NCI-H460 (cell line): ENCODE measurements at regions not wholly inside any gene's neighbourhood (a gene's known extent, or its start where the extent isn't known, plus 50 kb on each side); places are given as distances from the start of the nearest gene placed in this dataset.

Experiments
- DNase-seq: peaks from one replicate; pipeline ENCODE4 v3.0.0-alpha.2; 2016; ENCODE audit warnings: low read depth; ENCODE audit errors: extremely low read depth

GRCh38 chr2:176751314-176752227 is 461.0 kb upstream of the HNRNPA3 start:
- DNase-seq = no peak

DNA sequence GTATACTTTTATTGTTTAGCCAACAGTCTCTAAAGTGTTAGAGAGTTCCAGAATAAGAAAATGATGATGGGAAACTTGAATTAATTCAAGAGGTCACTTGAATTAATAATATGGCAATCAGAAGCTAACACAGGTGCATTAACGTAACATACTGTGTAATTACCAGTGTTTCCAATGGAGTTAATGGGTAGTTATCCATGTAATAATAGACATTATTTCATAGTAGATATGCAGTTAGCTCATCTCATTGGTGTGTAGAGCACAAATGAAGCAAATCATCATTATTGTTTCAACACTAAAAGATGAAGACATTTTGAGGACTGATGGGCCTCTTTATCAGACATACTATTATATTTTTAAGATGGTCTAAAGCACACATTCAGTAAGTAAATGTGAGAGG is 460.3 kb upstream of the HNRNPA3 start:
- no peak for DNase-seq

DNA sequence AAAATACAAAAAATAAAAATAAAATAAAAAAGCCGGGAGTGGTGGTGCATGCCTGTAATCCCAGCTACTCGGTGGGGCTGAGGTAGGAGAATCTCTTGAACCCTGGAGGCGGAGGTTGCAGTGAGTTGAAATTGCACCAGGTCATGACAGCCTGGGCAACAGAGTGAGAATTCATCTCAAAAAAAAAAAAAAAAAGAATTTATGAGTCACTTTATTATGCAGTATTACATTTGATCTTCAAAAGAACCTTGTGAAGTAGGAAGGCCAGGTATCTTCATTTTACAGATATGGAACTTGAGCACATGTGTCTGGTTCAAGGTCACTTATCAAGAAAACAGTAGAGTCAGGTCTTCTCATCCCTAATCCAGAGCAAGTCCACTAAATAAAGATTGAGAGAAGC is 459.4 kb upstream of the HNRNPA3 start:
- DNase-seq = no peak

DNA sequence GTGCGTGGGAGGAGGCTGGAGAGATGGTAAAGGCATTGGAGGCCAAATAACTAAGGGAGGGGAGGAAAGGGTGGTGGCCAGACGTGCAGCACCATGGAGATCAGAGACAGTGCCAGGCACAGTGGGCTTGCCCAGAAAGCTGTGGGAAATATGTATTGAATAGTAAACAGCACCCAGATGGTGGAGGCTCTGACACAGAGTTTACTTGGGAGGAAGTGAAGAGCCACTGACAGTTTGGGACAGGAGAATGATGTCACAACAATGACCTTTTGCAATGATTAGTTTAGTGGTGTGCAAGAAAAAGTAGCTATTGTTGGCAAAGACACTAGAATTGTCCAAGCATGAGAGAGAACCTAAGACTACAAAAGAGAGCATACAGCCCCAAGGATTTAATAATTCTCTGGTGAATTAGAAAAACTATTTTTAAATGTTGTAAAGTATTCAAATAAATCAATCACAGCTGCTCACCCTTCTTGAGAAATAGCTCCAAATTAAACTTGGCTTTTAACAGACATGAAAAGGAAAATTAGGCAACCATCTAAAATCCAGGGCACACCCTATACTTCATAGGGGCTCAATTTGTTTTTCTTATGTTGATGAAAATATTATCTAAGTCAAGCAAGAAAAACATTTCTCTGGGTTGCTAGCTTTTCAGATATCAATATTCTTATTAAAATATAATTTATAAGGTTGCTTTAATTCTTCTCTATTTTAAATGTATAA is 458.7 kb upstream of the HNRNPA3 start:
- DNase-seq = no peak

DNA sequence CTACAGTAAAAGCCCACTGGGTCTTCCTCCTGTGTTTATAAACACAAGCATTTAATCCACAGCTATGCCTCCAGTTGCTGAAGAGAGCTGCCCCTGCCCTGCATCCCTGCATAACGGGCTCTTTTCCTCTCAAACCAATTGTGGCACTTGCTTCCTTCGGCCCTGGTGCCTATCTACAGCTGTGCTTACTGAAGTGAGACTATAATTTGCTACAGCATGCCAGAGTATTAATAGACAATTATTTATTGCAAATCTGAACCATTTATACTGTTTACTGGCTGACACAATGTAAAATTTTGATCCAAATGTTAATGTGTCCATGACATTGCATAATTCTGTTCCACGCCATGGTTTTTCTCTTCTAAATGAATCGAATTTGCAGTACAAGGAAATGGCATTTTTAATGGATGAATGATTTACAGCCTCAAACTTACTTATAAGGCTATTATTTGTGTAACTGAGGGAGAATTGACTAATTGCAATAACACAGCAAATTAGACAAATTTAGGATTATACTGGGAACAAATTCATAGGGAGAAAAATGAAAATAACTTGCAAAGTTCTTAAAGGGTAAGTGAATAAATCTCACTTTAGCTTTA is 457.0 kb upstream of the HNRNPA3 start:
- DNase-seq = no peak

GRCh38 chr2:176758426-176758825 is 454.2 kb upstream of the HNRNPA3 start:
- DNase-seq = no peak

DNA sequence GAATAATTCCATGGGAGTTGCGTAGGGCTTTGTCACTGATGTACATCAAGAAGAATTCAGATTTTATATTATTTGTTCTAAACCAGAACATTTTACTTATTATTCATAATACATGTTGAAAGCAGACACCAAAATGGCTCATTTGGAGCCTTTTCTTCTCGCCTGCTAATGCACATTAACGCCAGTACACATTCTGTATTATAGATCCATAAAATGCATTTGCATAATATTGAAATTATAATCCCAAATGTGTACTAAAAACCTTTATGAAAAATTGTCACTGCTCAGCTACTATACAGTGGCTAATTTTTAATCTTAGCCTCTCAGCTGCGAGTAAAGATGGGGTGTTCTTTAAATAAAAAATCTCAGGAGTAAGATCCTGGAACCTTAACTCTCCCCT is 452.2 kb upstream of the HNRNPA3 start:
- DNase-seq = no peak

DNA sequence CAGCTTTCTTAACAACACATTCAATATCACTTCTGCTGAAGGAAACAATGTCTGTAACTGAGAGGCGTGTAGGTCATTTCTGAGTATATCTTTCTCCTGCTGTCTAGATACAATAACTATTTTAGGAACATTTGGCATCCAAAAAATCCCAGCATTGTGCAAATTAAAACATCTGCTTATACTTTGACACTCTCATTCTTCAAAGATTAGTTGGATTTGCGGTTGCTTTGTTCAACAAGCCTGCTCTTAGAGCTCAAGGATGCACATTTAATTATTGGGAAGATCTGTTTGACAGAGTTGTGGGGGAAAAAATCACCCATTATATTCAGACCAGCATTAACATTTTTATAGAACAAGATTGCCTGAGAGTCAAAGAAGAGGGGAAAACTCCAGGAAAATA is 449.5 kb upstream of the HNRNPA3 start:
- no peak for DNase-seq

DNA sequence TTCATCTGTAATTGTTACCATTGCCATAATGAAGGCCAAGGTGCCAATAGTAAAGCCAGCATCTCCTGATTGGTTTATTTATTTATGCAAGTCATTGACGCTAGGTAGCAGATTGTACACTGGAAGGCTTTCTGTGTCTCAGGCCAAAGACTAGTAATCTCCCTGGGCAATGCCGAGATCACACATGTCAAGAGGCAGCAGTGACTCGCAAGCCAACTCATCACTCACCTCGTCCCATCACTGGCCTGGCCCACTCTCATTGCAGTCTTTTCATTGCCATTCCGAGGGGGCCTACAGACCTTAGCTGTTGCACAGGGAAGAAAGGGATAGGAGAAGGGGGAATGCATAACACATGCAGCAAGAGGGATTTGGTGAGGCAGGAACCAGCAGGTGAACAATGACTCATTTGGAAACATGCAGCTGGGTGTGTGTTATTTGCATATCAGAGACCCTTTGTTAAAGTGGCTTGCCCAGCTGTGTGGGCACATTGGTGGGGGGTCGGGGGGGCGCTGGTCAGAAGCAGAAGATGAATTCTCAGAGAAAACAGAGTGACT is 448.7 kb upstream of the HNRNPA3 start:
- no peak for DNase-seq

- no peak for DNase-seq
These were observed 447.7 kb upstream of the HNRNPA3 start for GRCh38 chr2:176764921-176765320.

DNA sequence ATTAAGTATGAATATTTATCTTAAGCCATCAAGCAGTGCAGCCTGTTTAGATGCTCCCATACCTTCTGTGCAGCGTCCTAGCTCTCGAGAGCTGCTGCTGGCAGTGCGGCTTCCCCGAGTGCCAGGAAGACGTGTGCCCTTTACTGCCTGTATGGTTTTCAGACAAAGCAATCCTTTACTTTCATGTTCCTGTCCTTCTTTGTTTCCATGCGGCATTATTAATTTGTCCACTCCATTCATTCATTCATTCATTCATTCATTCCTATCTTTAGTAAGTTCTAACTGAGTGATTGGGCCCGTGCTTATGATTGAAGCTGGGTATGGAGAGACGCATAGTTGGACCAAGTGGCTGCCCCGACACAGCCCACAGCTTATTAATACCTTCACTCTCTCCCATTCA is 446.6 kb upstream of the HNRNPA3 start:
- DNase-seq = no peak

DNA sequence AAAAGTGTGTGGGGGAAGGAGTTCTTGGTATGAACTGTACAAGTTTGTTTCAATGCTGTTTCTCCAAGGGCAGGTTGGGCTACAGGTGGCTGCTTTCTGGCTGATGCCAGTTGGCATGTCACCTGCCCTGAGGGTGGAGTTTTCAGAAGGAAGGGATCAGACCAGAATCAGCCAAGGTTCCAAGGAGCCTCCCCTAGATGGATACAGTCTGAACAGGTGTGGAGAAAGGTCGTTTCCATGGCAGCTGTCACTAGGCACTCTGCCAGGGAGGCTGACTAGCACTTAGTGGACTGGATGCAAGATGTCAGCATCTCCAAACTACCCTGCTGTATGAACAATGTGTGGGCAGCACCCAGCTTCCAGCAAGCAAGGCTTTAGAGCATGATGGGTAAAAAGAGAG is 444.4 kb upstream of the HNRNPA3 start:
- DNase-seq = no peak

DNA sequence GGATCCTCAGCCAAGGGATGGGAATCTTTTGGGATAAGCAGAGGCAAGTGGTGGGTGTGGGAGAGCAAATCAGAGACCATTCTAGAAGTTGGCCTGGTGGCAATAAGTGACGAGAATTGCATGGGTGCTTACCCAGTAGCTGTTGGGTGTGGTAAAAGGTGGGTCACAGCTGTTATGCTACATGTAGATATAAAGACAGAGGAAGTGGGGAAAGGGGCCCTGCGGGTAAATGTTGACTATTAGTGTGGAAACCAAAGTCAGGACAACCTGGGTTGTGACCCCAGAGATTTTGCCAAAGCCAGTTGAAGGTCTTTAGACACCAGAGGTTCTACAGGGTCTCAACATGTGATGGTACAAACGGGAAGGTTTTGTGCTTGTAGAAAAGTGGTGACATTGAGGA is 443.6 kb upstream of the HNRNPA3 start:
- no peak for DNase-seq

DNA sequence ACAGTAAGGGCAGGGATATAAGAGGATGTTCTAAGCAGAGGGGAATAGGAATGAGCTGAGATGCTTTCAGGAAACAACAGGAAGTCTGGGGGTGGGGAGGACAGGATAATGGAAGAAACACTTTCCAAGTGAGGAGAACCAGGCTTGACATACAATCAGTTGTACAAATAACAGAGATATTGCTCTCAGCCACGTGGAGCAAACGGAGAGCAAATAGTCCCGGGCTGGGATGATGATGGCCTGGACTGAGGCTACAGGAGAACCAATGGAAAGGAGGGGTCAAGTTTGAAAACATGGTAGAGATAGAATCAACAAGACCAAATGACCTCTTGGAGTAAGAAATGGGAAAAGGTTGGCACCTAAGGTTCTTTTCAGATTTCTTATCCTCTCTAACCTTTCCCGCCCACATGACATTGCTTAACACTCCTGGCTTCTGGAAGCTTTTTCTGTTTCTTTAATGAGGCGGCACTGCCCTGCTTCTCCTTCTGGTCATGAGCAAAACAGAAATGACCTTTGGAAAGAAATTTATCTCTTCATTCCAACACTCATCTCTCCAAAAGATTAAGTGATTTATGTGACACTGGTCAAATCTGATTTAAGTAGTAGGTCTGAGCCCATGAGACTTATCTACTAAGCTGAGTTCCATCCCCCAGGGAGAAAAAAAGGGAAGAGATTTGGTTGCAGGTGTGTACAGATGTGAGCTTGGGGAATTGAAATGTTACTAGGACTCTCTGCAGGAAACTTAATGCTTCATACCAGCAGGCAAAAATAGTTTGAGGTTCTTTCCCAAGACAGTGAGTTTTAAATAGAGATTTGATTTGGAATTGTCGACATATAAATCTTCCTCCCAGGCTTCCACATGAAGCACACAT is 442.9 kb upstream of the HNRNPA3 start:
- no peak for DNase-seq

GRCh38 chr2:176772816-176773215 is 439.8 kb upstream of the HNRNPA3 start:
- DNase-seq = no peak

DNA sequence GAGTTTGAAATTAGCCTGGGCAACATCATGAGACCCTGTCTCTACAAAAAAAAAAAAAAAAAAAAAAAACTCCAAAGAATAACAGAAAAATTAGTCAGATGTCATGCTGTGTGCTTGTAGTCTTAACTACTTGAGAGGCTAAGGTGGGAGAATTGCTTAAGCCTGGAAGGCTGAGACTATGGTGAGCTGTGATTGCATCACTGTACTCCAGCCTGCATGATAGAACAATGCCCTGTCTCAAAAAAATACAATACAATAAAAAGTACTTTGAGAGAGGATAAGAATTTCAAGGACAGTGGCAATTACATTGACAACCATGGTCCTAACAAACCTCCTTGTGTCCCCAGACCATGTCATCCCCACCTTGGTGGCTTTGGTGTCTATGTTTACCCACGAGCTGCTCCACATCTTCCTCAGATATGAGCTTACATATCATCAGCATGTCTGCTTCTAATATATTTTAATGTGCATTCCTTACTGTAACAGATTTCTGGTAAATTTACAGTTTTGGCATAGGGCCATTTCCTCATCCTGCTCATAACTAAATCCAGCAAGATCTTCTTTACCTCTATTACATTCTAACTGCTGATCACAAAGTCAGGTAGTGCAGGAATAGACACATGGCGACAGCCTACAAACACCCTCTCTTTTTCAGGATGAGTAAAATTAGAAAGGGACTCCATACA is 437.7 kb upstream of the HNRNPA3 start:
- no peak for DNase-seq

DNA sequence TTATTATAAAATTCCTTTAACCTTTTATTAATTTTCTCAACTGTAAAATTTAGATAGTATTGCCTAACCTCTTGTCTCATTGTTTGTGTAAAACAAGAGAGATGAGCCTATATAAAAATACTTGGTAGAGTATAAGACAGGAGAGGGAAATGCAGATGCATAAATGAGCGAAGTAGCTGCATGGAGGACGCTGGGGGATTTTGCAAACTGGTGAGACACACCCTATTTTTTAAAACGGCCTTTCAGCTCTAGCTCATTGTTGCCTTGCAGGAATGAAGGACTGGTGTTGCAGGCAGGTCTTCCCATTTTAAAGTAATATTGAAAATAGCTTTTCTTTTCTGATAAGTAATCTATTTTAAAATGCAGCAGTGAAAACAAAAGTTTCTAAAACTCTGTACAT is 435.3 kb upstream of the HNRNPA3 start:
- no peak for DNase-seq

DNA sequence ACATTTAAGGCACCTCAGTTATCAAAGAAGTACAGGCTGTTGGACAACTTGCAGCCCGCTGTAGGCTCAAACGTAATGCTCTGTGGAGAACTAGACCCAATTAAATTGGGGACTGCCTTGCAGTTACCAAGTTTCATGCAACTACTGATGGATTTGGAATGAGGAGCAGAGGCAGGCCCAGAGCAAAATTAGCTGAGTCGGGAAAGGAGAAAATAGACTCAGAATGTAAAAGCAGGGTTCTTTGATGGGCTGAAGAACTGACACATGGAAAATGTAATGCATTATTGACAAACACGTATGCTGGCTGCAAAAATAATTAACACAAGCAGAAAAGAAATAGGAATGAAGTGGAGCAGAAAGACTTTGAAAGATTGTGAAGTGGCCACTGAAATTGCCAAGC is 432.7 kb upstream of the HNRNPA3 start:
- no peak for DNase-seq

GRCh38 chr2:176780348-176780747 is 432.2 kb upstream of the HNRNPA3 start:
- no peak for DNase-seq
